Large intestine (tissue), 3 donors: ENCODE measurements at regions not wholly inside any gene's neighbourhood (a gene's known extent, or its start where the extent isn't known, plus 50 kb on each side); places are given as distances from the start of the nearest gene placed in this dataset.

Experiments
- DNase-seq, 2 donors: peaks; one replicate each; pipeline versions ENCODE4 v3.0.0 to v3.0.0-alpha.2; 2013
- H3K27ac ChIP-seq: one replicate; pipeline ENCODE4 v1.5.1; 2013; ENCODE audit warnings: low read length
- H3K27me3 ChIP-seq: 2 replicates; pipeline ENCODE4 v1.6.1; 2013; ENCODE audit warnings: low read length; ENCODE audit not compliant: control insufficient read depth, insufficient read depth
- H3K36me3 ChIP-seq: 2 replicates; pipeline ENCODE4 v1.6.1; 2013; ENCODE audit warnings: low read length; ENCODE audit not compliant: control insufficient read depth, insufficient read depth
- H3K4me1 ChIP-seq: one replicate; pipeline ENCODE4 v1.6.1; 2013; ENCODE audit warnings: low read length; ENCODE audit not compliant: control insufficient read depth, insufficient read depth
- H3K4me3 ChIP-seq: one replicate; pipeline ENCODE4 v1.5.1; 2013; ENCODE audit warnings: low read length
- H3K9me3 ChIP-seq: one replicate; pipeline ENCODE4 v1.6.1; 2013; ENCODE audit warnings: mild to moderate bottlenecking, low read depth, low read length, moderate library complexity; ENCODE audit not compliant: control insufficient read depth
- WGBS: methylation state at CpG from one replicate; pipeline ENCODE4 v1.1.5; 2013; ENCODE audit warnings: low lambda C conversion rate; ENCODE audit not compliant: insufficient coverage; 5-methylcytosine and 5-hydroxymethylcytosine counted together

DNA sequence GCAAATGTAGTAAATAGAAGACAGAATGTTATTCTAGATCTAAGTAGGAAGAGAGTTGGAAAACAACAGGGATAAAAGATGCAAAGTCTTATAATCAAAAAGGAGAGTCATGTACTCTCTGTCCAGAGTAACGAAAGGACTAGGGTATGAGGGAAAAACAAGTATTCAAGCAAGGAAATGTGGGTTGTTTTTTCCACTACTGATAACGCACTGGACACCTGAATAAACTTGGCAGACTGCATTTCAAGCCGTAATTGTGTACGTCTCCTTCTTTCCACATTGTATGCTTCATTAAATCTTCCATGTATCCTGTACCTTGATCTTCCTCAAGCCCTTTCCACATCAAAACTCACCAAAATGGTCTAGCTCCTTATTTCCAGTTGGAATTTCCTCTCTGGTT lies 420.6 kb downstream of the ZEB2 start:
- no CpG with 5 or more reads among the region's 4 CpGs for WGBS
- Histone ChIP-seq H3K27me3 (no peaks in the 10 kb centered on the region), H3K9me3 (peaks cover 4% of the 10 kb centered on the region), H3K36me3 (no peaks in the 10 kb centered on the region), H3K4me1 (no peaks in the 10 kb centered on the region), H3K4me3 (no peak overlapping the region), H3K27ac (no peak overlapping the region)
- DNase-seq, result no peak

- Histone ChIP-seq H3K4me1 (no peaks in the 10 kb centered on the region), H3K4me3 (no peak overlapping the region), H3K27me3 (no peaks in the 10 kb centered on the region), H3K36me3 (no peaks in the 10 kb centered on the region), H3K9me3 (no peaks in the 10 kb centered on the region), H3K27ac (no peak overlapping the region)
- no CpG with 5 or more reads among the region's 6 CpGs for WGBS
- no peak for DNase-seq
These were observed 422.3 kb downstream of the ZEB2 start for GRCh38 chr2:144097440-144098225.

DNA sequence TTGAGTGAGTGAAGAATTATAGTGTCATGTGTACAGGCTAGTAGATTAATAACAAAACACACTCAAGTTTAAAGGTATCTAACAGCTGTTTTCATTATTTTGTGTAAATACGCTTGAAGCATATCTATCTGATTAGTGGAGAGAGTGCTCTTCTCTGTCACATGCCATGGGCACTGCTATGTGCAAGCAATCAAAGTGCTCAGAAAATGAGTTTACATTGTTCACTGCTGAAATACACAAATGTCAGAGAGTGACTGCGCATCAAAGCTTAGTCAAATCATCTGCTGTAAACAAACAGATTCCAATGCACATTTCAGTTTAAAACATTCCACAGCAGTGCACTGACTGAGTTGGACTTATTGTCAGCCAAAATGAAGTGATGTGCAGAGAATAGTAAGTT lies 423.4 kb downstream of the ZEB2 start:
- WGBS, result no CpG with 5 or more reads among the region's 2 CpGs
- no peak for DNase-seq
- H3K27ac ChIP-seq, result no peak overlapping the region
- no peaks in the 10 kb centered on the region for H3K9me3 ChIP-seq
- no peaks in the 10 kb centered on the region for H3K27me3 ChIP-seq
- H3K4me1 ChIP-seq, result no peaks in the 10 kb centered on the region
- no peak overlapping the region for H3K4me3 ChIP-seq
- no peaks in the 10 kb centered on the region for H3K36me3 ChIP-seq

- Histone ChIP-seq H3K36me3 (no peaks in the 10 kb centered on the region), H3K9me3 (no peaks in the 10 kb centered on the region), H3K4me3 (no peak overlapping the region), H3K27ac (no peak overlapping the region), H3K4me1 (no peaks in the 10 kb centered on the region), H3K27me3 (no peaks in the 10 kb centered on the region)
- no peak for DNase-seq
- 100% methylated on average over 2 of the region's 5 CpGs for WGBS
These were observed 425.3 kb downstream of the ZEB2 start for GRCh38 chr2:144094408-144095151.

- H3K9me3 ChIP-seq, result no peaks in the 10 kb centered on the region
- no peaks in the 10 kb centered on the region for H3K4me1 ChIP-seq
- no peak for DNase-seq
- 95% methylated on average over 2 of the region's 3 CpGs for WGBS
- no peaks in the 10 kb centered on the region for H3K36me3 ChIP-seq
- H3K27ac ChIP-seq, result no peak overlapping the region
- H3K4me3 ChIP-seq, result no peak overlapping the region
- no peaks in the 10 kb centered on the region for H3K27me3 ChIP-seq
These were observed 428.3 kb downstream of the ZEB2 start for GRCh38 chr2:144091622-144092021.

GRCh38 chr2:144088863-144089262 lies 431.1 kb downstream of the ZEB2 start:
- no peaks in the 10 kb centered on the region for H3K9me3 ChIP-seq
- H3K4me1 ChIP-seq, result no peaks in the 10 kb centered on the region
- H3K27me3 ChIP-seq, result no peaks in the 10 kb centered on the region
- no peak for DNase-seq
- H3K27ac ChIP-seq, result no peak overlapping the region
- H3K36me3 ChIP-seq, result no peaks in the 10 kb centered on the region
- H3K4me3 ChIP-seq, result no peak overlapping the region

- no peaks in the 10 kb centered on the region for H3K27me3 ChIP-seq
- H3K4me3 ChIP-seq, result no peak overlapping the region
- no peaks in the 10 kb centered on the region for H3K36me3 ChIP-seq
- DNase-seq, result no peak
- no peak overlapping the region for H3K27ac ChIP-seq
- no peaks in the 10 kb centered on the region for H3K9me3 ChIP-seq
- no peaks in the 10 kb centered on the region for H3K4me1 ChIP-seq
These were observed 433.0 kb downstream of the ZEB2 start for GRCh38 chr2:144086965-144087364.

- Histone ChIP-seq H3K4me3 (no peak overlapping the region), H3K36me3 (no peaks in the 10 kb centered on the region), H3K4me1 (no peaks in the 10 kb centered on the region), H3K27me3 (no peaks in the 10 kb centered on the region), H3K27ac (no peak overlapping the region), H3K9me3 (no peaks in the 10 kb centered on the region)
- DNase-seq, result no peak
- WGBS, result 75% methylated on average over 2 of the region's 3 CpGs
These were observed 434.9 kb downstream of the ZEB2 start for GRCh38 chr2:144085016-144085415.

DNA sequence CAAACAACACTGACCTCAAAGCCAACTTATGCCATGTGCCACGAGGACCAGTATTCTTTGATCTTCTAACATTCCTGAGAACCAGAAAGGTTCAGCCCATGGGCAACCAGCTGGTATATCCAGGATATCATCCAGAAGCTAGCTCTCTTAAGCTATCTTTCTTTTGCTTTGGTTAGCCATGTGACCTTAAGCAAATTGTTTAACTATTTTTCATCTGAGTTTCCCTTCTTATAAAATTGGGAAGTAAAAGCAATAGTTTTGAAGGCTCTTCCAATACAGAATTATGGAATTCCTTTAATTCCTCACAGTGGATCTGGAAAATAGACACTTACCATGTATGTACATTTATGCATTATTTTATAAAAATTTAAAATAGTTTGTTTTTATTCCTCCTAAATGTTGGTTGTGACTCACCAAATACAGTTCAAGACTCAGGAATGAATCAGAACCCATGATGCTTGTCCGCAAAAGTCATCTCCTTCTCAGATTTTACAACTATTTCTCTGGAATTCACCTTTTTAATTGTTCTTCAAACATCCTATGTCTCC lies 435.7 kb downstream of the ZEB2 start:
- no peak for DNase-seq

GRCh38 chr2:144083211-144083610 lies 436.7 kb downstream of the ZEB2 start:
- H3K27me3 ChIP-seq, result no peaks in the 10 kb centered on the region
- no CpG with 5 or more reads among the region's 1 CpG for WGBS

More for the DNA sequence above, 435.7 kb downstream of the ZEB2 start:
- Histone ChIP-seq H3K4me3 (no peak overlapping the region), H3K36me3 (no peaks in the 10 kb centered on the region), H3K27ac (no peak overlapping the region), H3K4me1 (no peaks in the 10 kb centered on the region), H3K9me3 (no peaks in the 10 kb centered on the region), H3K27me3 (no peaks in the 10 kb centered on the region)
- WGBS, result 86% methylated on average over 1 of the region's 2 CpGs

More at GRCh38 chr2:144083211-144083610, 436.7 kb downstream of the ZEB2 start:
- H3K4me3 ChIP-seq, result no peak overlapping the region
- no peak for DNase-seq
- no peaks in the 10 kb centered on the region for H3K4me1 ChIP-seq
- H3K27ac ChIP-seq, result no peak overlapping the region
- H3K36me3 ChIP-seq, result no peaks in the 10 kb centered on the region
- no peaks in the 10 kb centered on the region for H3K9me3 ChIP-seq
